Ascending aorta (tissue), 2 donors: ENCODE measurements at regions not wholly inside any gene's neighbourhood (a gene's known extent, or its start where the extent isn't known, plus 50 kb on each side); places are given as distances from the start of the nearest gene placed in this dataset.
"Not testable (repeated sequence)": the region's sequence is repeated elsewhere in the genome, so short reads cannot be mapped to it uniquely, and the experiment has no call there.

ENCODE experiments used
- DNase-seq, 2 donors: peaks; one replicate each; pipeline ENCODE4 v3.0.0-alpha.2; 2019; ENCODE audit warnings: low spot score in 2 of 2
- H3K27ac ChIP-seq, 2 donors: fragments of 200-600 bp; sonication (generic); one replicate each; pipeline ENCODE4 v1.5.1; 2016 to 2017; ENCODE audit warnings: mild to moderate bottlenecking in 1 of 2
- H3K27me3 ChIP-seq: fragments of 200-600 bp; sonication (generic); one replicate; pipeline ENCODE4 v1.5.1; 2017
- H3K36me3 ChIP-seq, 2 donors: fragments of 200-600 bp; sonication (generic); one replicate each; pipeline ENCODE4 v1.5.1; 2016
- H3K4me1 ChIP-seq, 2 donors: fragments of 200-600 bp; sonication (generic); one replicate each; pipeline ENCODE4 v1.5.1; 2016 to 2017; ENCODE audit warnings: mild to moderate bottlenecking in 1 of 2
- H3K4me3 ChIP-seq, 2 donors: fragments of 200-600 bp; sonication (generic); one replicate each; pipeline ENCODE4 v1.5.1; 2016 to 2017; ENCODE audit warnings: mild to moderate bottlenecking in 1 of 2
- H3K9me3 ChIP-seq, 2 donors: fragments of 200-600 bp; sonication (generic); one replicate each; pipeline ENCODE4 v1.5.1; 2016
- intact Hi-C: fragments of 100-400 bp; cut with DNase I; formaldehyde crosslinking; loops from one replicate; pipeline ENCODE4 v1.15.1; 2023
- TF ChIP-seq, protein P1 (sequence below), 3 experiments: fragments of 200-600 bp in 2 of 3; fragments of 450-650 bp in 1 of 3; sonication (generic) in 2 of 3; IDR thresholded peaks; one replicate each; pipeline ENCODE4 v1.5.1; 2016 to 2019; ENCODE audit warnings: antibody characterized with exemption in 3 of 3, mild to moderate bottlenecking in 1 of 3, moderate library complexity in 1 of 3

DNA sequence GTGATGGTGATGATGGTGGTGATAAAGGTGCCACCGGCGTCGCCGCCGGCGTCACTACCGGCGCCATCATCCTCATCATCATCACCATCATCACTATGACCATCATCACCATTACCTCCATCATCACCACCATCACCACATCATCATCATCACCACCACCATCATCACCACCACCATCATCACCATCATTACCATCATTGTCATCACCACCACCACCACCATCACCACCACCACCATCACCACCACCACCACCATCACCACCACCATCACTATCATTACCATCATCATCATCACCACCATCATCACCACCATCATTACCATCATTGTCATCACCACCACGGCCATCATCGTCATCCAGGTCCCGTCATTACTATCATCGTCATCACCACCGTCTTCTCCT is 179.7 kb downstream of the NPIPB11 start:
- Histone ChIP-seq H3K4me1 (no peaks in the 10 kb centered on the region), H3K27me3 (no peaks in the 10 kb centered on the region), H3K9me3 (no peaks in the 10 kb centered on the region), H3K27ac (no peak overlapping the region), H3K36me3 (no peaks in the 10 kb centered on the region), H3K4me3 (no peak overlapping the region)
- TF ChIP-seq, protein P1, sequence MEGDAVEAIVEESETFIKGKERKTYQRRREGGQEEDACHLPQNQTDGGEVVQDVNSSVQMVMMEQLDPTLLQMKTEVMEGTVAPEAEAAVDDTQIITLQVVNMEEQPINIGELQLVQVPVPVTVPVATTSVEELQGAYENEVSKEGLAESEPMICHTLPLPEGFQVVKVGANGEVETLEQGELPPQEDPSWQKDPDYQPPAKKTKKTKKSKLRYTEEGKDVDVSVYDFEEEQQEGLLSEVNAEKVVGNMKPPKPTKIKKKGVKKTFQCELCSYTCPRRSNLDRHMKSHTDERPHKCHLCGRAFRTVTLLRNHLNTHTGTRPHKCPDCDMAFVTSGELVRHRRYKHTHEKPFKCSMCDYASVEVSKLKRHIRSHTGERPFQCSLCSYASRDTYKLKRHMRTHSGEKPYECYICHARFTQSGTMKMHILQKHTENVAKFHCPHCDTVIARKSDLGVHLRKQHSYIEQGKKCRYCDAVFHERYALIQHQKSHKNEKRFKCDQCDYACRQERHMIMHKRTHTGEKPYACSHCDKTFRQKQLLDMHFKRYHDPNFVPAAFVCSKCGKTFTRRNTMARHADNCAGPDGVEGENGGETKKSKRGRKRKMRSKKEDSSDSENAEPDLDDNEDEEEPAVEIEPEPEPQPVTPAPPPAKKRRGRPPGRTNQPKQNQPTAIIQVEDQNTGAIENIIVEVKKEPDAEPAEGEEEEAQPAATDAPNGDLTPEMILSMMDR (IDR thresholded peaks at IDR 0.05), result no peak
- no peak for DNase-seq
- intact Hi-C loops, result loop anchor here (5.0 kb wide), 1 partner anchor 86 kb away; no protein-coding TSS in a partner anchor

DNA sequence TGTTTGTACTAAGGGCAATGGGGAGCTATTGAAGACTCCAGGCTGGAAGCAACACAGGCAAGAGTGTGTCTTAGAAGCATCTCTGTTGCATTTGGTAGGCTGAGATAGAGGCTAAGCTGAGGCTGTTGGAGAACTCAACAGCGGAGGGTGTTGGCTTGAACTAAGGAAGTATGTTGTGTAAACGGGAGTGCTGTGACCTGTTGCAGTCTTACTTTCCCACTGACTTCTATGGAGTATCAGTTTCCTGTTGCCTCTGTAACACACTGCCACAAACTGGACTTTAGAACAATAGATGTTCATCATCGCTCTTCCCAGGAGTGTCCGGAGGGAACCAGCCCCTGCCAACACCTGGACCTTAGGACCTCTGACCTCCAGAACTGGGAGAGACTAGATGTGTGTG is 181.8 kb downstream of the NPIPB11 start:
- not testable (repeated sequence) for H3K36me3 ChIP-seq, H3K9me3 ChIP-seq, H3K27me3 ChIP-seq, H3K4me3 ChIP-seq, H3K4me1 ChIP-seq, H3K27ac ChIP-seq
- DNase-seq, result peak in 1 of 2 donors; percentile 11
- intact Hi-C loops, result loop anchor here (5.0 kb wide), 1 partner anchor 88 kb away; no protein-coding TSS in a partner anchor

DNA sequence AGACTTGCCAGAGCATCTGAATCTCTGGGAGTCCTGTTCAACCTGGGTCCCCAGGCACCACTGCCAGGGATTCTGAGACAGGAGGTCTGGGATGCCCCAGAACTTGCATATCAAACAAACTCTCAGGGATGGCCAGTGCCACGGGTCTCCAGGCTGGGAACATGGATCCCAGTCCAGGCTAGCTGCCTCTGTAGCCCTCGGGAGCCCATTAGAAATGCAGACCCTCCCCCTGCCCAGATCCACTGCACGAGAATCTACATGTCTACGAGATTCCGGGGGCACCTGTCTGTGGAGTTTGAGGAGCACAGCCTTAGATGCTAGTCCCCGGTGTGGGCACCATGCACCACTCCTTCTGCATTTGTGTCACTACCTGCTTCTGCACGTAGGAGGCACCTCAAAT is 183.9 kb downstream of the NPIPB11 start:
- intact Hi-C loops, H3K27ac ChIP-seq, H3K36me3 ChIP-seq, H3K9me3 ChIP-seq, H3K4me3 ChIP-seq, H3K27me3 ChIP-seq, DNase-seq, H3K4me1 ChIP-seq: not testable (repeated sequence)

DNA sequence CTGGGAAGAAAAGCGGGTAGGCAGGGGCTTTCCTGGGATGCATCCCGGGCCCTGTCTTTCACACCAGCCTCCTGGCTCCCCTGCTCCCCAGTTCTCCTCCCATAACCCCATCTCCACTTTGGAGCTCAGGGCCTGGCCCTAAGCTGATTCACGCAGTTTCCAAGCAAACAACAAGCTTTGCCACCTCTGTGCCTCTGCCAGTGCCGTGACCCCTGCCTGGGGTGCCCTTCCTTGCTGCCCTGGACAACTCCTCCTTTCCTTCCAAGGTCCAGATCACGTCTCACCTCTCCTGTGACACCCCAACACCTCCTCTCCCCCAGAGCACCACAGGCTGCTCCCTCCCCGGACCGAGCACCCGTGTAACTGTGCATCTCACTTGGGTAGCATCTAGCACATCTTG is 184.5 kb downstream of the NPIPB11 start:
- H3K27me3 ChIP-seq, H3K27ac ChIP-seq, H3K4me3 ChIP-seq, DNase-seq, intact Hi-C loops, H3K9me3 ChIP-seq, H3K36me3 ChIP-seq, H3K4me1 ChIP-seq: not testable (repeated sequence)

DNA sequence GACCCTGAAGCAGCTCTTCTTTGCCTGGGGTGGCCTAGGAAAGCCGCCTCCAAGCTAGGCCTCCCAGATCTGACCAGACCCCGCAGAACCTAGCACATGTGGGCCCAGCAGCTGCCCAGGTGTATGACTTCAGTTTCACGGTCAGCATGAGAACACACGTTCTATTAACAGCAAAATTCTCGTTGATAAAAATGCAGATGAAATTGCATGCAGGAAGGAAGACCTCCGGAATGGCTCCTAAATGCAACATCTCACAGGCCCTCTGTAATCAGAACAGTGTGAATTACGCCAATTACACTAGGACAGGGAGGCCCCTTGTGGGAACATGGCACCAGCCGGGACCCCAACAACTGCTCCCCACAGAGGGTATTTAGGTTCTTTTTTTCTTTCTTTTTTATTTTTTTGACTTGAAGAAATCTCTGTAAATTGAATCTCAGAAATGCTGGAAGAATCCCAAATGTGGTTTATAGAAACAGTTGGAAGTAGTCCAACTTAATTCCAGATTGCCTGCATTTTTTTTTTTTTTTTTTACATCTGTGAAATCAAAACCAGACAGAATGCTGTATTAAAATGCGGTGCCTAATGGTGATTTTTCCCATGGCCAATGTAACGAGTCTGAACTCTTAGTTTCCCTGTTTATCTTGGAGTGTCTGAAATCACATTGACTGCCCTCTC is 185.1 kb downstream of the NPIPB11 start:
- intact Hi-C loops, H3K27ac ChIP-seq, H3K27me3 ChIP-seq, H3K4me3 ChIP-seq, H3K9me3 ChIP-seq, H3K36me3 ChIP-seq, H3K4me1 ChIP-seq: not testable (repeated sequence)
- DNase-seq, result peak in 1 of 2 donors; percentile 19

DNA sequence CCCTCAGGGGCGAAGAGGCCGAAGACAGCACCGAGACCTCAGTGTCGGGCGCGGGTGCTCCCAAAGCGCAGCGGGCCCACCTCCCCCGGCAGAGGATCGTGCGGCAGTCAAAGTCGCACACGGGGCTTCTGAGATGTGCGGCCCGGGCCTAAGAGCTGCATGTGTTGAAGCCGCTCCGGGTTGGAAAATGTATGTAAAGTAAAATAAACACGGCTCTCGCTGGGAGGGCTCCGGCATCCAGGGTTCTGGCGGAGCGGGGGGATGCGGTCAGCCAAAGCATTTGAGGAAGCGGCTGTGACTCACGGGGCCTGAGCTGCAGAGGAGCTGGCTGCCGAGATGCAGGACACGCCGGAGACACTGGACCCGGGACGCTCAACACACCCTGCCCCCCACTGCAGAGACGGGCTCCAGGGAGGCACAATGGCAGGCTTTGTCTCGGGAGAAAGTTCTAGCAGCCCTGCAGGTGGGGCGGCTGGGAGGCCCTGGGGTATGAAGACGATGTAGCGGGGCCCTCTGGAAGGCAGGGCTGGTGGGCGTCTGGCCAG is 185.8 kb downstream of the NPIPB11 start:
- DNase-seq, result peak in 1 of 2 donors; percentile 44
- H3K4me1 ChIP-seq, H3K9me3 ChIP-seq, H3K27me3 ChIP-seq, H3K36me3 ChIP-seq, H3K27ac ChIP-seq, intact Hi-C loops: not testable (repeated sequence)
- peak overlapping the region in 1 of 2 donors; percentile 53 for H3K4me3 ChIP-seq

DNA sequence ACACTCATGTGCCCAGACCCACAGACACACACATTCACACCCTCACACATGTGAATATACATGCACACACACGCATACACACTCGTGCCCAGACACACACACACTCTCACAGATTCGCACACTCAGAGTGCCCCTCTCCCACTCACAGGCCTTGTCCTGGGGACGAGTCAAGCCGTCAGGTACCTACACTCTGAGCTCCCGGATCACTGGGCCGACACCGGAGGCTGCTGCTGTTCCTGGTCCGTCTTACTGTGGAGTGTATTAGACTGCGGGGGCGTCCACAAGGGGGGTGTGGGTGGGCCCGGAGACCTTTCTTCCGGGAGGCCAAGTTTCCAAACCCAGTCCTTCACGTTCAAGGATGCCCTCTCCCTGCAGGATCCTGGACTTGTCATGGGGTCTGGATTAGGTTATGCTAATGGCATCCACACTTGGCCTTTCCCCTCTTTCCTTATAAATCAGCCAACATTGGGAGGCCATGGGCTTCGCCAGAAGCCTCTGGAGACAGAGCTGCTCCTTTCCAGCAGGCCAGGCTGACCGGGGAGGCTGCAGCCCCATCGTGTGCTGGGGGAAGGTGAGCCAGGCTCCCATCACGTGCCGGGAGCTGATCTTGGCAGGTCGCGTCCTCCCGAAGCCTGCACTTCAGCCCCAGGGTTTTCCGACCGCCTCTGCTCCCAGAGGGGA is 186.4 kb downstream of the NPIPB11 start:
- intact Hi-C loops, H3K27ac ChIP-seq, H3K27me3 ChIP-seq, H3K9me3 ChIP-seq, H3K36me3 ChIP-seq, H3K4me1 ChIP-seq: not testable (repeated sequence)
- peak overlapping the region in 1 of 2 donors; percentile 53 for H3K4me3 ChIP-seq
- DNase-seq, result peak in 1 of 2 donors; percentile 28

DNA sequence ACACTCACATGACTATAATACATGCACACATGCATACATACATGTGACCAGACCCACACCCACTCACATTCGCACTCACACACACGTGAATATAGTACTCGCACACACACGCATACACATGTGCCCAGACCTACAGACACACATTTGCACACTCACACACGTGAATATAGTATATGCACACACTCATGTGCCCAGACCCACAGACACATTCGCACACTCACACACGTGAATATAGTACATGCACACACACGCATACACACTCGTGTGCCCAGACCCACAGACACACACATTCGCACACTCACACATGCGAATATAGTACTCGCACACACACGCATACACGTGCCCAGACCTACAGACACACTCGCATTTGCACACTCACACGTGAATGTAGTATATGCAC is 186.9 kb downstream of the NPIPB11 start:
- DNase-seq, result peak in 1 of 2 donors; percentile 13
- H3K27ac ChIP-seq, H3K4me1 ChIP-seq, H3K4me3 ChIP-seq, H3K9me3 ChIP-seq, H3K36me3 ChIP-seq, intact Hi-C loops, H3K27me3 ChIP-seq: not testable (repeated sequence)

DNA sequence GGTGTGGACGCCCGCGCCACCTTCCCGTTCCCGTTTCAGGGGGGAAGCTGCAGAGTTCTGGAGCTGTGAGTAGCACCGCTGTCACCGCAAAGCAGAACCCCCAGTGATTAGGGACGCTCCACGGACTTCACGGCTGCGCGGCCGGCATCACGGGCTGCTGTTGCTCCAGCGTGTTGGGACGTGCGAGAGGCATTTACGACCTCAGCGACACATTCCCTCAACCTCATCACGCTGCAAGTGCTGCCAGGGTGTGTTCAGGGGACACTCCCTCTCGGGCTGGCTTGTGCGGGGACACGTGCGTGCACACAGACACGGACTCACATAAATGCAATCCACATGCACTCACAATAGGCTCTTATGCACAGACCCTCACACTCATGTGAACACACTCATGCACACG is 187.9 kb downstream of the NPIPB11 start:
- H3K4me3 ChIP-seq, result peak overlapping the region in 1 of 2 donors; percentile 36
- intact Hi-C loops, result not testable (repeated sequence)
- DNase-seq, result peak in 1 of 2 donors; percentile 48

DNA sequence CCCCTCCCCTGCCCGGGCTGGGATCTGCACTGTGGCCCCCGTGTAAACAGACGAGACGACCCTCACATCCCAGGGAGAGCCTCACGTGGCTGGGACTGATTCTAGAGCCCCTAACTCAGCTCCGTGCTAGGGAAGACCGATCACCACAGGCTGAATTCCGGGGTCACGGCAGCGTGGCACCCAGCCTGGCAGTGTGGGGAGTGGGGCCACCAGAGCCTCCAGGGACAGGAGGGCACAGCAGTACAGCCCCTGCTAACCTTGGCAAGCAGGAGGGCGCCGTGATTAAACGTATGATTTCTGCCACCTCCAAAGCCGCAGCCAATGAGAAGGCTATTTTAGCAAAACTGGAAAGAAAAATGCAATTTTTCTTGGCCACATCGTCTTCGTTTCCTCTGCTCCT is 188.3 kb downstream of the NPIPB11 start:
- H3K9me3 ChIP-seq, H3K27me3 ChIP-seq, H3K4me1 ChIP-seq, intact Hi-C loops, H3K27ac ChIP-seq, H3K36me3 ChIP-seq: not testable (repeated sequence)
- H3K4me3 ChIP-seq, result peak overlapping the region in 1 of 2 donors; percentile 36
- DNase-seq, result peak in 1 of 2 donors; percentile 31

More for the DNA sequence above, 187.9 kb downstream of the NPIPB11 start:
- H3K27ac ChIP-seq, H3K27me3 ChIP-seq, H3K4me1 ChIP-seq, H3K9me3 ChIP-seq, H3K36me3 ChIP-seq: not testable (repeated sequence)

DNA sequence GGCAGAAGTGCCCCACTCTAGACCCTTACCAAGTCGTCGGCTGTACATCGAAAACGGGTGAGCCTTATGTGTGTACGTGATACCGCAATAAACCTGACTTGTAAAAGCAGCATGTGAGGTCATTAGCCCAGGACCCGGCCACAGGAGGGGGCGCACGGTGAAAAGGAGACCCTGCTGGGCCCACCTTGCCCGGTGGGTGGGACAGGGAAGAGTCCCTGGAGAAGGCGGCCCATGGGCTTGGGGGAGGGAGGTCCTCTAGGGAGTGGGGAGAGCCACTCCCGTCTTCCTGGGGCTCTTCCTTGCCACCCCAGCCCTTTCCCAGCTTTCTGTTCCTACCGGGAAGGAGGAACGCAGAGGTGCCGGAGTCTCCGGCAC is 188.8 kb downstream of the NPIPB11 start:
- peak in 1 of 2 donors; percentile 42 for DNase-seq
- H3K4me3 ChIP-seq, intact Hi-C loops, H3K27me3 ChIP-seq, H3K27ac ChIP-seq, H3K4me1 ChIP-seq, H3K9me3 ChIP-seq, H3K36me3 ChIP-seq: not testable (repeated sequence)

DNA sequence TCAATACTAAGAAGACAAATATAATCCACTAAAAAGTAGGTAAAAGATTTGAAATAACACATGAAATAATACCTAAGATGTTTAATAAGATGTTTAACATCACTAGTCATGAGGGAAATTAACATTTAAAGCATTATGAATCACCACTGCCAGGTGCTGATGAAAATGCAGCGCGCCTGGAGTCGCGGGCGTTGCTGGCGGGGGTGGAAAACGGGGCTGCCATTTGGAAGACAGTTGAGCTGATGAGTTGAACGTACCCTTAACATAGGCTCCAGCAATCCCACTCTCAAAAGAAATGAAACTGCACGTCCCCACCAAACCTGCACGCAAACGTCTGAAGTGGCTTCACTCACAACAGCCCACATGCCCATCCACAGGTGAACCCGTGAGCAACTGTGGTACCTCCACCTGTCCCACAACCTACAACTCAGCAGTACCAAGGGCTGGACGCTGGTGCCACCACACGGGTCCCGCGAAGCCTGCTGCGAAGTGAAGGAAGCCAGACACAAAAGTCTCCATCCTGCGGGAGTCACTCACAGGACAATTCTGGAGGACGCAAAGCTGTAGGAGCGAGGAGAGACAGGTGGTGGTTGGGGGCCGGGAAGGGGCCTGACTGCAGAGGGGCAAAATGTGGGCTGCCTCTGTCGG is 189.3 kb downstream of the NPIPB11 start:
- H3K27me3 ChIP-seq, H3K4me3 ChIP-seq, H3K36me3 ChIP-seq, intact Hi-C loops, H3K9me3 ChIP-seq, H3K4me1 ChIP-seq, H3K27ac ChIP-seq: not testable (repeated sequence)
- peak in 1 of 2 donors; percentile 45 for DNase-seq

DNA sequence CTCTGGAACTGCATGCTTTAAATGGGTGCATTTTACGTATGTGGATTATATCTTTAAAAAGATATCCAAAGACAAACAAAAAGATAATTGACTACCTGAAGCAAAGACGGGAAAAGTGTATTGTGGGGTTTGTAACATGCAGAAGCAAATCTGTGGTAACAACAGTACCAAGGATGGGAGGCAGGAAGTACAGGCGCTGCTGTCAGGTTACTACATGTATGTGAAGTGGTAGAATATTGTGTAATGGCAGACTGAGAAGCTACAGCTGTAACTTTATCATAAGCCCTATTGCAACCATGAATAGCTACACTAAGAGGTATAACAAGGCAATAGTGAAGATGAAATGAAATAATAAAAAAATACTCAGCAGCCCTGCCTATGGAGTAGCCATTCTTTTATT is 192.7 kb downstream of the NPIPB11 start:
- intact Hi-C loops, H3K9me3 ChIP-seq, H3K27me3 ChIP-seq, H3K4me1 ChIP-seq, H3K36me3 ChIP-seq, H3K27ac ChIP-seq, H3K4me3 ChIP-seq, DNase-seq: not testable (repeated sequence)
